ENCODE measurements at regions not wholly inside any gene's neighbourhood (a gene's known extent, or its start where the extent isn't known, plus 50 kb on each side); places are given as distances from the start of the nearest gene placed in this dataset.
"Not testable (repeated sequence)": the region's sequence is repeated elsewhere in the genome, so short reads cannot be mapped to it uniquely, and the experiment has no call there.

GRCh38 chr12:90216020-90216552 lies 507.4 kb upstream of the ATP2B1 start:
- H3K9me3 Mint-ChIP-seq, result peaks cover 1% of the 10 kb centered on the region
- H3K27ac Mint-ChIP-seq, result no peak overlapping the region
- H3K27me3 Mint-ChIP-seq, result no peaks in the 10 kb centered on the region
- H3K4me1 Mint-ChIP-seq, result peaks cover 4% of the 10 kb centered on the region
- no peak overlapping the region for H3K4me3 Mint-ChIP-seq
- no peak for ATAC-seq (replicated peaks)
- no peaks in the 10 kb centered on the region for H3K36me3 Mint-ChIP-seq (ENCODE audit: low read depth)

GRCh38 chr12:90211017-90211416 lies 502.4 kb upstream of the ATP2B1 start:
- Mint-ChIP-seq H3K4me1 (no peaks in the 10 kb centered on the region), H3K27ac (no peak overlapping the region), H3K27me3 (no peaks in the 10 kb centered on the region), H3K9me3 (peaks cover 13% of the 10 kb centered on the region), H3K4me3 (no peak overlapping the region), H3K36me3 (ENCODE audit: low read depth) (no peaks in the 10 kb centered on the region)
- ATAC-seq (replicated peaks), result no peak

- Mint-ChIP-seq H3K36me3 (ENCODE audit: low read depth) (no peaks in the 10 kb centered on the region), H3K27ac (no peak overlapping the region), H3K9me3 (peaks cover 13% of the 10 kb centered on the region), H3K27me3 (no peaks in the 10 kb centered on the region), H3K4me3 (no peak overlapping the region), H3K4me1 (no peaks in the 10 kb centered on the region)
- no peak for ATAC-seq (replicated peaks)
These were observed 500.4 kb upstream of the ATP2B1 start for GRCh38 chr12:90209029-90209428.

GRCh38 chr12:90208379-90208778 lies 499.7 kb upstream of the ATP2B1 start:
- not testable (repeated sequence) for H3K4me3 Mint-ChIP-seq; H3K36me3 Mint-ChIP-seq (ENCODE audit: low read depth); H3K27ac Mint-ChIP-seq; H3K27me3 Mint-ChIP-seq; ATAC-seq (replicated peaks); H3K4me1 Mint-ChIP-seq
- H3K9me3 Mint-ChIP-seq, result peaks cover 13% of the 10 kb centered on the region

GRCh38 chr12:90207799-90208198 lies 499.2 kb upstream of the ATP2B1 start:
- peaks cover 13% of the 10 kb centered on the region for H3K9me3 Mint-ChIP-seq
- no peak for ATAC-seq (replicated peaks)
- no peak overlapping the region for H3K27ac Mint-ChIP-seq
- no peaks in the 10 kb centered on the region for H3K4me1 Mint-ChIP-seq
- no peaks in the 10 kb centered on the region for H3K27me3 Mint-ChIP-seq
- H3K4me3 Mint-ChIP-seq, result no peak overlapping the region
- H3K36me3 Mint-ChIP-seq (ENCODE audit: low read depth), result no peaks in the 10 kb centered on the region

GRCh38 chr12:90205165-90205564 lies 496.5 kb upstream of the ATP2B1 start:
- Mint-ChIP-seq H3K36me3 (ENCODE audit: low read depth) (no peaks in the 10 kb centered on the region), H3K9me3 (peaks cover 2% of the 10 kb centered on the region), H3K4me1 (no peaks in the 10 kb centered on the region), H3K4me3 (no peak overlapping the region), H3K27ac (no peak overlapping the region), H3K27me3 (no peaks in the 10 kb centered on the region)
- no peak for ATAC-seq (replicated peaks)

GRCh38 chr12:90203556-90203955 lies 494.9 kb upstream of the ATP2B1 start:
- H3K36me3 Mint-ChIP-seq (ENCODE audit: low read depth), result no peaks in the 10 kb centered on the region
- H3K4me3 Mint-ChIP-seq, result no peak overlapping the region
- peaks cover 10% of the 10 kb centered on the region for H3K4me1 Mint-ChIP-seq
- ATAC-seq (replicated peaks), result no peak
- H3K27ac Mint-ChIP-seq, result no peak overlapping the region
- no peaks in the 10 kb centered on the region for H3K27me3 Mint-ChIP-seq
- no peaks in the 10 kb centered on the region for H3K9me3 Mint-ChIP-seq

GRCh38 chr12:90199006-90199405 lies 490.4 kb upstream of the ATP2B1 start:
- Mint-ChIP-seq H3K27me3 (no peaks in the 10 kb centered on the region), H3K27ac (peak overlapping the region; percentile 39), H3K9me3 (no peaks in the 10 kb centered on the region), H3K36me3 (ENCODE audit: low read depth) (no peaks in the 10 kb centered on the region), H3K4me3 (no peak overlapping the region), H3K4me1 (peaks cover 10% of the 10 kb centered on the region)
- no peak for ATAC-seq (replicated peaks)

- no peak for ATAC-seq (replicated peaks)
- no peaks in the 10 kb centered on the region for H3K9me3 Mint-ChIP-seq
- H3K27me3 Mint-ChIP-seq, result no peaks in the 10 kb centered on the region
- H3K4me3 Mint-ChIP-seq, result no peak overlapping the region
- no peaks in the 10 kb centered on the region for H3K36me3 Mint-ChIP-seq (ENCODE audit: low read depth)
- H3K4me1 Mint-ChIP-seq, result no peaks in the 10 kb centered on the region
- H3K27ac Mint-ChIP-seq, result no peak overlapping the region
These were observed 484.9 kb upstream of the ATP2B1 start for GRCh38 chr12:90193500-90193899.

GRCh38 chr12:90188857-90189256 lies 480.2 kb upstream of the ATP2B1 start:
- H3K4me3 Mint-ChIP-seq, result no peak overlapping the region
- H3K27me3 Mint-ChIP-seq, result peaks cover 4% of the 10 kb centered on the region
- H3K36me3 Mint-ChIP-seq (ENCODE audit: low read depth), result no peaks in the 10 kb centered on the region
- no peaks in the 10 kb centered on the region for H3K9me3 Mint-ChIP-seq
- no peak for ATAC-seq (replicated peaks)
- no peaks in the 10 kb centered on the region for H3K4me1 Mint-ChIP-seq
- H3K27ac Mint-ChIP-seq, result no peak overlapping the region

GRCh38 chr12:90183201-90183600 lies 474.6 kb upstream of the ATP2B1 start:
- Mint-ChIP-seq H3K27me3 (peaks cover 7% of the 10 kb centered on the region), H3K27ac (no peak overlapping the region), H3K4me1 (no peaks in the 10 kb centered on the region), H3K9me3 (peaks cover 3% of the 10 kb centered on the region), H3K36me3 (ENCODE audit: low read depth) (no peaks in the 10 kb centered on the region), H3K4me3 (no peak overlapping the region)
- ATAC-seq (replicated peaks), result no peak

GRCh38 chr12:90181216-90181615 lies 472.6 kb upstream of the ATP2B1 start:
- no peaks in the 10 kb centered on the region for H3K4me1 Mint-ChIP-seq
- H3K27ac Mint-ChIP-seq, result no peak overlapping the region
- no peak overlapping the region for H3K4me3 Mint-ChIP-seq
- H3K9me3 Mint-ChIP-seq, result peaks cover 3% of the 10 kb centered on the region
- ATAC-seq (replicated peaks), result no peak
- H3K27me3 Mint-ChIP-seq, result peaks cover 4% of the 10 kb centered on the region
- H3K36me3 Mint-ChIP-seq (ENCODE audit: low read depth), result no peaks in the 10 kb centered on the region

- no peak overlapping the region for H3K4me3 Mint-ChIP-seq
- no peak for ATAC-seq (replicated peaks)
- peaks cover 6% of the 10 kb centered on the region for H3K4me1 Mint-ChIP-seq
- H3K9me3 Mint-ChIP-seq, result no peaks in the 10 kb centered on the region
- H3K27me3 Mint-ChIP-seq, result no peaks in the 10 kb centered on the region
- no peaks in the 10 kb centered on the region for H3K36me3 Mint-ChIP-seq (ENCODE audit: low read depth)
- no peak overlapping the region for H3K27ac Mint-ChIP-seq
These were observed 466.3 kb upstream of the ATP2B1 start for GRCh38 chr12:90174956-90175355.

GRCh38 chr12:90174198-90174510 lies 465.5 kb upstream of the ATP2B1 start:
- Mint-ChIP-seq H3K36me3 (ENCODE audit: low read depth) (no peaks in the 10 kb centered on the region), H3K4me1 (peaks cover 6% of the 10 kb centered on the region), H3K9me3 (no peaks in the 10 kb centered on the region), H3K27ac (no peak overlapping the region), H3K4me3 (no peak overlapping the region), H3K27me3 (no peaks in the 10 kb centered on the region)
- peak; percentile 97 for ATAC-seq (replicated peaks)

- H3K27ac Mint-ChIP-seq, result no peak overlapping the region
- no peaks in the 10 kb centered on the region for H3K27me3 Mint-ChIP-seq
- H3K4me3 Mint-ChIP-seq, result no peak overlapping the region
- peaks cover 6% of the 10 kb centered on the region for H3K4me1 Mint-ChIP-seq
- no peaks in the 10 kb centered on the region for H3K36me3 Mint-ChIP-seq (ENCODE audit: low read depth)
- H3K9me3 Mint-ChIP-seq, result no peaks in the 10 kb centered on the region
- no peak for ATAC-seq (replicated peaks)
These were observed 465.0 kb upstream of the ATP2B1 start for GRCh38 chr12:90173499-90174197.

- no peaks in the 10 kb centered on the region for H3K9me3 Mint-ChIP-seq
- H3K36me3 Mint-ChIP-seq (ENCODE audit: low read depth), result no peaks in the 10 kb centered on the region
- H3K27me3 Mint-ChIP-seq, result no peaks in the 10 kb centered on the region
- H3K4me3 Mint-ChIP-seq, result no peak overlapping the region
- H3K4me1 Mint-ChIP-seq, result peaks cover 6% of the 10 kb centered on the region
- H3K27ac Mint-ChIP-seq, result no peak overlapping the region
- no peak for ATAC-seq (replicated peaks)
These were observed 463.9 kb upstream of the ATP2B1 start for GRCh38 chr12:90172524-90172923.

All from activated T-helper 17 cell treated with anti-CD3 and anti-CD28 coated beads, Interleukin-2, amount 50 U/mL, for 72 hours (primary cell).